ENCODE measurements at regions not wholly inside any gene's neighbourhood (a gene's known extent, or its start where the extent isn't known, plus 50 kb on each side); places are given as distances from the start of the nearest gene placed in this dataset.

- FAIRE-seq (no peak), DNase-seq (ENCODE audit: extremely low read depth in 1 of 4, low spot score in 3 of 4) (no peak), ATAC-seq (no peak)
- Histone ChIP-seq H3K4me2 (ENCODE audit: insufficient read depth, low read length) (no peak overlapping the region), H3K9me3 (replicated peaks; ENCODE audit: control insufficient read depth, insufficient read depth, low read depth, low read length) (no peaks in the 10 kb centered on the region), H4K20me1 (replicated peaks; ENCODE audit: control insufficient read depth, insufficient read depth, low read length) (no peaks in the 10 kb centered on the region), H3K79me2 (ENCODE audit: control insufficient read depth, insufficient read depth, low read length) (no peaks in the 10 kb centered on the region), H2AFZ (ENCODE audit: low read depth, low read length) (no peak overlapping the region), H3K4me3 (no peak overlapping the region), H3K27ac (ENCODE audit: extremely low read depth, low read depth, low read length) (no peak overlapping the region), H3K27me3 (ENCODE audit: control insufficient read depth in 2 of 2, insufficient read depth in 2 of 2, low read length in 2 of 2) (no peaks in the 10 kb centered on the region), H3K36me3 (ENCODE audit: control insufficient read depth, insufficient read depth, low read length) (no peaks in the 10 kb centered on the region), H3K4me1 (replicated peaks in 1 of 2; ENCODE audit: control insufficient read depth in 2 of 2, insufficient read depth in 2 of 2, low read length in 2 of 2) (no peaks in the 10 kb centered on the region), H3K9ac (ENCODE audit: insufficient read depth in 1 of 2, low read depth in 2 of 2, low read length in 2 of 2) (no peak overlapping the region), H3K9me1 (ENCODE audit: control insufficient read depth, insufficient read depth, low read length) (no peaks in the 10 kb centered on the region)
- ChIA-PET POLR2A (no interaction called here), CTCF (ENCODE audit: low intra/inter-chr PET ratio) (no interaction called here)
- intact Hi-C loops (cut with micrococcal nuclease) (no loop called here), in situ Hi-C loops (cut with MboI) (no loop called here)
- no TSS peak for BruUV-seq (replicated peaks)
- TF ChIP-seq C11orf30 (IDR thresholded peaks at IDR 0.05; ENCODE audit: low read depth) (no peak), SIN3A (IDR thresholded peaks at IDR 0.05; ENCODE audit: borderline replicate concordance in 2 of 2, control insufficient read depth in 1 of 2, low read depth in 2 of 2, low read length in 2 of 2) (no peak), ZNF347 (CRISPR knock-in tag; IDR thresholded peaks at IDR 0.05; ENCODE audit: low read depth) (no peak), ZFP1 (CRISPR knock-in tag; IDR thresholded peaks at IDR 0.05) (no peak), ZNF707 (CRISPR knock-in tag; conservative IDR thresholded peaks at IDR 0.05) (no peak), MCM5 (IDR thresholded peaks at IDR 0.05; ENCODE audit: low read depth) (no peak), FIP1L1 (IDR thresholded peaks at IDR 0.05; ENCODE audit: low read depth, low read length, poor library complexity, severe bottlenecking) (no peak), CHD2 (IDR thresholded peaks at IDR 0.05; ENCODE audit: low read depth, low read length) (no peak), RCOR1 (IDR thresholded peaks at IDR 0.05; ENCODE audit: borderline replicate concordance in 1 of 2, low read depth in 2 of 2, low read length in 2 of 2) (no peak), GATAD2B (IDR thresholded peaks at IDR 0.05; ENCODE audit: borderline replicate concordance) (no peak), SMARCE1 (IDR thresholded peaks at IDR 0.05) (no peak), BMI1 (IDR thresholded peaks at IDR 0.05; ENCODE audit: low read length) (no peak), MEF2A (IDR thresholded peaks at IDR 0.05; ENCODE audit: control insufficient read depth, low read depth, low read length) (no peak), MXI1 (IDR thresholded peaks at IDR 0.05; ENCODE audit: low read depth, low read length) (no peak), NFIX (CRISPR knock-in tag; IDR thresholded peaks at IDR 0.05; ENCODE audit: low read depth) (no peak)
- 0% methylated on average over 2 of the region's 2 CpGs for WGBS (ENCODE audit: insufficient coverage, low coverage, missing lambda C conversion rate)
Measured at GRCh38 chr2:123164216-123164615, 860.9 kb upstream of the CNTNAP5 start.
